ENCODE measurements at regions not wholly inside any gene's neighbourhood (a gene's known extent, or its start where the extent isn't known, plus 50 kb on each side); places are given as distances from the start of the nearest gene placed in this dataset.
A peak's percentile ranks its signal among the peaks of the same experiment; 100 is the strongest.

GRCh38 chr3:62940771-62941563 is 65.8 kb upstream of the CADPS start:
- in situ Hi-C loops (cut with HindIII; ENCODE audit: low pct_unique_long_range_greater_than_20kb, low sequenced_read_pairs) = no loop called here
- ATAC-seq (no peak), DNase-seq (ENCODE audit: low read depth, low spot score) (no peak)
- ChIA-PET CTCF (no interaction called here), POLR2A (no interaction called here)
- H3K4me3 ChIP-seq (ENCODE audit: low read depth in 2 of 2, low read length in 2 of 2) = peak overlapping the region in 1 of 2 experiments; percentile 26; a peak in 1 of 4 replicates
- intact Hi-C loops (cut with micrococcal nuclease; ENCODE audit: unreplicated experiment) = no loop called here
- TF ChIP-seq TCF7L2 (IDR thresholded peaks at IDR 0.05; ENCODE audit: low read depth, low read length) = no peak
- TF ChIP-seq REST (IDR thresholded peaks at IDR 0.05; ENCODE audit: insufficient read depth in 1 of 2, low read depth in 2 of 2, low read length in 1 of 2) = no peak
- TF ChIP-seq CTCF (IDR thresholded peaks at IDR 0.05) = no peak
- TF ChIP-seq SIN3A (IDR thresholded peaks at IDR 0.05; ENCODE audit: borderline replicate concordance, insufficient read depth, low read depth, low read length) = no peak
- no peak for TF ChIP-seq POLR2AphosphoS5 (IDR thresholded peaks at IDR 0.05; ENCODE audit: low read depth, low read length)
- no peak overlapping the region for H3K27ac ChIP-seq (ENCODE audit: low read length)
- no peaks in the 10 kb centered on the region for H3K36me3 ChIP-seq (ENCODE audit: control insufficient read depth, insufficient read depth, low read length)
- no TSS peak for BruUV-seq (replicated peaks)
- no peaks in the 10 kb centered on the region for H3K4me1 ChIP-seq (ENCODE audit: control insufficient read depth, insufficient read depth, low read length)
- H3K27me3 ChIP-seq (ENCODE audit: control insufficient read depth, insufficient read depth, low read length) = no peaks in the 10 kb centered on the region
- no peaks in the 10 kb centered on the region for H3K9me3 ChIP-seq (ENCODE audit: control insufficient read depth, insufficient read depth, low read depth, low read length)

- in situ Hi-C loops (cut with HindIII; ENCODE audit: low pct_unique_long_range_greater_than_20kb, low sequenced_read_pairs) = no loop called here
- Histone ChIP-seq H3K4me1 (ENCODE audit: control insufficient read depth, insufficient read depth, low read length) (no peaks in the 10 kb centered on the region), H3K4me3 (ENCODE audit: low read depth in 2 of 2, low read length in 2 of 2) (no peak overlapping the region), H3K27me3 (ENCODE audit: control insufficient read depth, insufficient read depth, low read length) (no peaks in the 10 kb centered on the region), H3K9me3 (ENCODE audit: control insufficient read depth, insufficient read depth, low read depth, low read length) (no peaks in the 10 kb centered on the region), H3K36me3 (ENCODE audit: control insufficient read depth, insufficient read depth, low read length) (no peaks in the 10 kb centered on the region), H3K27ac (ENCODE audit: low read length) (no peak overlapping the region)
- DNase-seq (ENCODE audit: low read depth, low spot score) (no peak), ATAC-seq (no peak)
- POLR2A ChIA-PET = no interaction called here
- BruUV-seq (replicated peaks) = no TSS peak
- intact Hi-C loops (cut with micrococcal nuclease; ENCODE audit: unreplicated experiment) = no loop called here
- CTCF ChIA-PET = no interaction called here
- no peak for TF ChIP-seq POLR2AphosphoS5 (IDR thresholded peaks at IDR 0.05; ENCODE audit: low read depth, low read length)
- no peak for TF ChIP-seq CTCF (IDR thresholded peaks at IDR 0.05)
- TF ChIP-seq TCF7L2 (IDR thresholded peaks at IDR 0.05; ENCODE audit: low read depth, low read length) = no peak
- no peak for TF ChIP-seq SIN3A (IDR thresholded peaks at IDR 0.05; ENCODE audit: borderline replicate concordance, insufficient read depth, low read depth, low read length)
- no peak for TF ChIP-seq REST (IDR thresholded peaks at IDR 0.05; ENCODE audit: insufficient read depth in 1 of 2, low read depth in 2 of 2, low read length in 1 of 2)
Measured at GRCh38 chr3:62942227-62942626, 67.0 kb upstream of the CADPS start.

Measured in Panc1 (cell line).